ENCODE measurements at regions not wholly inside any gene's neighbourhood (a gene's known extent, or its start where the extent isn't known, plus 50 kb on each side); places are given as distances from the start of the nearest gene placed in this dataset.

DNA sequence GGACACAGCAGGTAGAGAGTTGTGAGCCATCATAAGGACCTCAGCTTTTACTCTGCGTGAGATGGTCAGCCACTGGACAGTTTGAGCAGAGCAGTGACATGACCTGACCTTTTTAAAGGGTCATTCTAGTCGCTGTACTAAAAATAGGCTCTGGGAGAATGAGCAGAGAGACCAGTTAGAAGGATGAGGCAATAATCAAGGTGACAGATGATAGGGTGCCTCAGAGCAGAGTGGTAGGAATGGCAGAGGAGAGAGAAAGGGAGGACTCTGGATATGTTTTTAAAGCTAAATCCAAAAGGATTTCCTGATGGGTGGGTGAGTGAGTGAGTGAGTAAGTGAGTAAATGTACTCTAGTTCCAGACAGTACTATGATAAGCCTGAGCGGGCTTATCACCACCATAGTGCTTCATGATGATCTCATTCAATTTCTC is 83.6 kb upstream of the ARHGAP5 start:
- no peak overlapping the region for H2BK120ac ChIP-seq (replicated peaks; ENCODE audit: low read depth, low read length)
- H2BK20ac ChIP-seq (ENCODE audit: low read length): no peak overlapping the region
- FAIRE-seq (no peak), DNase-seq (ENCODE audit: low read depth in 1 of 2, low spot score in 2 of 2) (no peak)
- no peak overlapping the region for H4K5ac ChIP-seq (ENCODE audit: insufficient read length, low read depth, low read length)
- H3K27ac ChIP-seq (ENCODE audit: low read depth, low read length): no peak overlapping the region
- no peaks in the 10 kb centered on the region for H3K23me2 ChIP-seq (ENCODE audit: low read depth, low read length)
- peaks cover 0 to 6% (median 1%) of the 10 kb centered on the region in 4 experiments; a peak in 3 of 7 replicates for H3K4me1 ChIP-seq (replicated peaks in 1 of 4; ENCODE audit: control insufficient read depth in 3 of 4, insufficient read depth in 4 of 4, low read length in 3 of 4)
- H3K4me2 ChIP-seq (ENCODE audit: insufficient read depth in 1 of 2, low read depth in 2 of 2, low read length in 2 of 2): no peak overlapping the region
- 98% methylated on average over 3 of the region's 3 CpGs; no CpG with 5 or more reads in 1 of the 2 experiments for WGBS, 2 experiments (ENCODE audit: extremely low coverage in 1 of 2, insufficient coverage in 1 of 2, insufficient read length in 1 of 2, insufficient replicate concordance in 2 of 2, low coverage in 1 of 2, low lambda C conversion rate in 2 of 2, missing lambda C conversion rate in 1 of 2)
- no peak for TF ChIP-seq BCL11A (IDR thresholded peaks at IDR 0.05; ENCODE audit: low read depth in 2 of 2, low read length in 2 of 2)
- TF ChIP-seq POLR2AphosphoS5 (IDR thresholded peaks at IDR 0.05; ENCODE audit: low read depth, low read length): no peak
- TF ChIP-seq CBX8 (IDR thresholded peaks at IDR 0.05; ENCODE audit: borderline replicate concordance, low read depth, low read length): no peak
- TF ChIP-seq CEBPB (IDR thresholded peaks at IDR 0.05; ENCODE audit: low read depth, low read length): no peak
- TF ChIP-seq BACH1 (IDR thresholded peaks at IDR 0.05; ENCODE audit: low read length): no peak
- no peak for TF ChIP-seq SAP30 (IDR thresholded peaks at IDR 0.05; ENCODE audit: insufficient read depth, insufficient replicate concordance, low read length)
- H2BK5ac ChIP-seq (ENCODE audit: low read depth, low read length): no peak overlapping the region
- no peak overlapping the region for H3K14ac ChIP-seq (ENCODE audit: insufficient read length)
- H3K56ac ChIP-seq (replicated peaks; ENCODE audit: insufficient read length, low read depth, low read length): no peak overlapping the region
- no peak overlapping the region for H4K8ac ChIP-seq (ENCODE audit: extremely low read depth, insufficient read depth, low read length)
- no peaks in the 10 kb centered on the region for H3K79me2 ChIP-seq (ENCODE audit: control insufficient read depth in 1 of 2, insufficient read depth in 2 of 2, low read length in 2 of 2)
- CTCF ChIA-PET (ENCODE audit: partially characterized antibody): no interaction called here
- H3K23ac ChIP-seq (ENCODE audit: insufficient read length): no peak overlapping the region
- H3K4ac ChIP-seq (replicated peaks; ENCODE audit: insufficient read length, low read depth, low read length): no peak overlapping the region
- H3K36me3 ChIP-seq (ENCODE audit: control insufficient read depth in 2 of 4, insufficient read depth in 4 of 4, low read length in 3 of 4): no peaks in the 10 kb centered on the region
- no peaks in the 10 kb centered on the region for H3K9me3 ChIP-seq (ENCODE audit: insufficient read depth in 2 of 2, low read depth in 1 of 2, low read length in 1 of 2)
- no peak overlapping the region for H2BK12ac ChIP-seq (ENCODE audit: low read depth, low read length)
- no peaks in the 10 kb centered on the region for H3K27me3 ChIP-seq (replicated peaks in 1 of 4; ENCODE audit: control insufficient read depth in 3 of 4, extremely low read depth in 1 of 4, insufficient read depth in 3 of 4, low read length in 3 of 4)
- H2BK15ac ChIP-seq (ENCODE audit: low read length): no peak overlapping the region
- H2AK5ac ChIP-seq (ENCODE audit: low read depth, low read length): no peak overlapping the region
- POLR2A ChIA-PET (ENCODE audit: partially characterized antibody): no interaction called here
- no peaks in the 10 kb centered on the region for H3K79me1 ChIP-seq (ENCODE audit: low read depth, low read length)
- H3K18ac ChIP-seq (ENCODE audit: extremely low read depth, low read length): no peak overlapping the region
- no peaks in the 10 kb centered on the region for H4K20me1 ChIP-seq (replicated peaks in 1 of 2; ENCODE audit: control insufficient read depth in 1 of 2, insufficient read depth in 2 of 2, low read length in 2 of 2)
- H3K9ac ChIP-seq (replicated peaks in 1 of 4; ENCODE audit: extremely low read depth in 1 of 4, low read depth in 3 of 4, low read length in 3 of 4): no peak overlapping the region
- no peak overlapping the region for H3K4me3 ChIP-seq (ENCODE audit: extremely low read depth in 1 of 4, insufficient read depth in 2 of 4, low read depth in 3 of 4, low read length in 4 of 4)
- H4K91ac ChIP-seq (replicated peaks; ENCODE audit: insufficient read length, low read length): no peak overlapping the region
- no peak overlapping the region for H2AFZ ChIP-seq (ENCODE audit: low read length)

Measured in H1 (cell line).